RWPE1 (cell line): ENCODE measurements at regions not wholly inside any gene's neighbourhood (a gene's known extent, or its start where the extent isn't known, plus 50 kb on each side); places are given as distances from the start of the nearest gene placed in this dataset.
"Not testable (repeated sequence)": the region's sequence is repeated elsewhere in the genome, so short reads cannot be mapped to it uniquely, and the experiment has no call there.

ENCODE experiments used
- CTCF ChIA-PET: fragments of 350-600 bp; sonication (Branson Sonifier 250); formaldehyde crosslinking; extraction: SDS; loops from one replicate; lab custom pipeline; 2021; lab: Yijun Ruan, JAX
- POLR2A ChIA-PET: fragments of 400-600 bp; formaldehyde crosslinking; extraction: SDS; loops from one replicate; lab custom pipeline; 2020; ENCODE audit warnings: antibody characterized with exemption; ENCODE audit not compliant: low non-redundant PET; lab: Yijun Ruan, JAX
- DNase-seq: peaks from one replicate; pipeline ENCODE4 v3.0.0; 2012; ENCODE audit warnings: low spot score
- H3K27ac ChIP-seq: fragments of 450-650 bp; 2 replicates; pipeline ENCODE4 v1.5.1; 2017
- CTCF ChIP-seq: fragments of 450-650 bp; conservative IDR thresholded peaks from 2 replicates; pipeline ENCODE4 v1.5.1; 2017; ENCODE audit warnings: low read depth, mild to moderate bottlenecking

- TF ChIP-seq CTCF, result no peak
- no peak overlapping the region for H3K27ac ChIP-seq
- ChIA-PET CTCF (no interaction called here), POLR2A (no interaction called here)
- DNase-seq, result no peak
Measured at GRCh38 chr2:142502402-142502801, 371.6 kb upstream of the LRP1B start.

- POLR2A ChIA-PET, result no interaction called here
- no peak for DNase-seq
- TF ChIP-seq CTCF, result no peak
- CTCF ChIA-PET, result no interaction called here
- H3K27ac ChIP-seq, result no peak overlapping the region
Measured at GRCh38 chr2:142495141-142495540, 364.3 kb upstream of the LRP1B start.

GRCh38 chr2:142489631-142490030 lies 358.8 kb upstream of the LRP1B start:
- POLR2A ChIA-PET, CTCF ChIA-PET, H3K27ac ChIP-seq, DNase-seq: not testable (repeated sequence)

DNA sequence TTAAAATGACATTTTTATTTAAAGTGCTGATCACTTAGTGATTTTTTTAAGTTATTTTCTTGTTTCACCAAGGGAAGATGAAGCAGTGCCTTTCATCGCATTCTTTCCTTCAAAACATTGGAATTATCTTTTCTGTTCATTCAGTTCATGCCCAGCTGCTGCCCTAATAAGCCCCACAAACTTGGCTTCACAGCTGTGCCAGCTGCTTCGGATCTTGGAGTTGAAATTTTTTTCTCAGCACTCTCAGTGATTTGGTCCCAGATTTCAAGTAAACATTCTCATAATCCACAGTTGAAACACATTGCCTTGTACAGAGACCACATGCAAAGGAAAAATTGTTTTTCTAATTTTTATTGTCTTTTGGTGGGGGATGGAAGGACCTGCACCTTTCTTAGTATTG lies 353.3 kb upstream of the LRP1B start:
- no peak for DNase-seq
- H3K27ac ChIP-seq, result no peak overlapping the region
- POLR2A ChIA-PET, result no interaction called here
- no peak for TF ChIP-seq CTCF
- CTCF ChIA-PET, result no interaction called here

GRCh38 chr2:142483653-142484052 lies 352.8 kb upstream of the LRP1B start:
- CTCF ChIA-PET, result no interaction called here
- TF ChIP-seq CTCF, result no peak
- no peak overlapping the region for H3K27ac ChIP-seq
- DNase-seq, result no peak
- POLR2A ChIA-PET, result no interaction called here

DNA sequence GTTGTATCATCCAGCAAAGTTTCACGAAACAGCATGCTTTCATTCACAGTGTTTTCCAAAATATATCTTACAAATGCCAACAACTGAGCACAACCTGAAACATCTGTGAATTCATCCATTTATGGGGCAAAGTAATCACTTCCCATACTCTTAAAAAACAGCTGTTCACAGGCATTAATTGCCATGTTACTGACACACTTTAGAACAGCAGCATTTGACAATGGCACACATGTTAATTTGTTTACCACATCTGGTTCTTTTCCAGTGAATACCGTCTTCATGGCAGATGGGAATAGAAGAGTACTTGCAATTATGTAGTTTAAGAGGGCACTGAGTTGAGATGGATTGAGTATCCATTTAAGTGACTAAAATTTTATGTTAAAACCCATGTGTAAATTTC lies 347.4 kb upstream of the LRP1B start:
- H3K27ac ChIP-seq, result no peak overlapping the region
- POLR2A ChIA-PET, result no interaction called here
- CTCF ChIA-PET, result no interaction called here
- TF ChIP-seq CTCF, result no peak
- DNase-seq, result no peak

- ChIA-PET CTCF (no interaction called here), POLR2A (no interaction called here)
- no peak for DNase-seq
- no peak overlapping the region for H3K27ac ChIP-seq
- TF ChIP-seq CTCF, result no peak
Measured at GRCh38 chr2:142472382-142472781, 341.6 kb upstream of the LRP1B start.
